ENCODE measurements at regions not wholly inside any gene's neighbourhood (a gene's known extent, or its start where the extent isn't known, plus 50 kb on each side); places are given as distances from the start of the nearest gene placed in this dataset.

DNA sequence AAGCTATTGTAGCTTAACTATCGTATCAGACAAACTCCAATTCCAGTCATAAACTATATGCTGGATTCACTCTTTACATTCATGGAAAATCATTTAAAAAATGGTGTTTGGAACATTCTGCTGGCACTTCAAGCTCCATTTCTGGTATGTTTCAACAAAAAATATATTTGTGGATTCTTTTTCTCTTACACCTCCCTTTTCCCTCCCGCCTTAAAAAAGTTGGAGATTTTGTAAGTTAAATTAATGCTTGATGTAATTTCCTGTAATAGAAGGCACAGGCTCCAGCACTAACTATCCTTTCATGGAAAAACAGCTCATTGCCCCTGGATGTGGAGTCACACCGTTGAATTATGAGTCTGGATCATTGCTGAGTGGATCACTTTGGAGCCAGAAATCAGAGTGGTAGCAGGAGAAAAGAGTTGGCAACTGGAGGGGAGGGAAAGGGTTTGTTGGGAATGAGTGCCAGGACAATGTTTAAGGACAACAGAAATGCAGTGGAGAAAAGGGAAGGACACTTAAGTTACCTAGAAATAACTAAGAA, 102.8 kb downstream of the ICOS start:
- Histone ChIP-seq H2BK120ac (ENCODE audit: low read depth, low read length, poor library complexity, severe bottlenecking) (no peak overlapping the region), H2AFZ (ENCODE audit: low read length) (no peak overlapping the region), H3K27me3 (ENCODE audit: insufficient read depth, low read length) (no peaks in the 10 kb centered on the region), H2AK5ac (ENCODE audit: insufficient read length, low read length) (no peak overlapping the region), H3K79me2 (ENCODE audit: insufficient read depth, low read length) (no peaks in the 10 kb centered on the region; the same call in 1 of the 2 replicates), H4K91ac (ENCODE audit: insufficient read length, low read depth, low read length) (no peak overlapping the region), H2BK12ac (ENCODE audit: insufficient read length, low read depth, low read length) (no peak overlapping the region), H3K23me2 (ENCODE audit: insufficient read length, low read depth, low read length, poor library complexity, severe bottlenecking) (no peaks in the 10 kb centered on the region), H4K5ac (ENCODE audit: insufficient read length, low read depth, low read length) (no peak overlapping the region), H2BK5ac (ENCODE audit: insufficient read length, low read length) (no peak overlapping the region), H3K79me1 (ENCODE audit: insufficient read depth, low read depth, low read length, poor library complexity, severe bottlenecking) (no peaks in the 10 kb centered on the region), H3K23ac (ENCODE audit: insufficient read length, low read depth, low read length) (no peak overlapping the region), H3K9ac (ENCODE audit: extremely low read depth, insufficient read length, low read length) (no peak overlapping the region), H3K9me3 (ENCODE audit: control insufficient read depth, low read depth, low read length) (no peaks in the 10 kb centered on the region), H2BK15ac (ENCODE audit: low read depth, low read length) (no peak overlapping the region), H2BK20ac (ENCODE audit: low read depth, low read length, poor library complexity, severe bottlenecking) (no peak overlapping the region), H3K14ac (ENCODE audit: insufficient read depth, low read length) (no peak overlapping the region), H3K4me1 (ENCODE audit: insufficient read depth, low read length) (no peaks in the 10 kb centered on the region), H4K8ac (replicated peaks; ENCODE audit: insufficient read length, low read depth, low read length) (no peak overlapping the region), H3K4me2 (ENCODE audit: insufficient read depth, insufficient read length, low read length) (no peak overlapping the region), H3K27ac (ENCODE audit: insufficient read length, low read depth, low read length) (no peak overlapping the region), H3T11ph (ENCODE audit: low read length) (no peak overlapping the region), H3K18ac (ENCODE audit: insufficient read length, low read depth, low read length) (no peak overlapping the region), H3K56ac (ENCODE audit: insufficient read length, low read depth, low read length) (no peak overlapping the region), H4K20me1 (ENCODE audit: control insufficient read depth, insufficient read depth, insufficient read length) (no peaks in the 10 kb centered on the region), H3K4ac (ENCODE audit: low read depth, low read length) (no peak overlapping the region)
- Mint-ChIP-seq H3K27ac (no peak overlapping the region), H3K4me3 (no peak overlapping the region), H3K27me3 (ENCODE audit: low read depth) (no peaks in the 10 kb centered on the region; the same call in 1 of the 2 replicates), H3K4me1 (no peaks in the 10 kb centered on the region), H3K9me3 (peaks cover 6 to 8% of the 10 kb centered on the region in 2 experiments; a peak in 4 of 5 replicates), H3K36me3 (ENCODE audit: insufficient read depth in 1 of 3, low read depth in 3 of 3) (peaks cover 0 to 13% (median 1%) of the 10 kb centered on the region in 3 experiments; a peak in 4 of 7 replicates)
- TF ChIP-seq CTCF (conservative IDR thresholded peaks at IDR 0.05): no peak
- no peak for DNase-seq
- no CpG with 5 or more reads among the region's 3 CpGs for WGBS (ENCODE audit: extremely low coverage, insufficient read length, low lambda C conversion rate)

All from H9 (cell line).